Stimulated activated effector memory CD8-positive, alpha-beta T cell treated with anti-CD3 and anti-CD28 coated beads, Interleukin-12 subunit alpha, Interleukin-12 subunit beta, amount 100 ng/mL, for 72 hours (primary cell): ENCODE measurements at regions not wholly inside any gene's neighbourhood (a gene's known extent, or its start where the extent isn't known, plus 50 kb on each side); places are given as distances from the start of the nearest gene placed in this dataset.
"Not testable (repeated sequence)": the region's sequence is repeated elsewhere in the genome, so short reads cannot be mapped to it uniquely, and the experiment has no call there.

Experiments used
- ATAC-seq: fragments of 150-1000 bp; cut with Tn5 transposase; 2 replicates; pipeline ENCODE4 v1.10.0; 2021
- DNase-seq, 2 donors: peaks; one replicate each; pipeline ENCODE4 v3.0.0; 2021 to 2022; ENCODE audit warnings: low spot score in 2 of 2
- H3K27ac Mint-ChIP-seq: one replicate; pipeline ENCODE4 v1.8.0; 2022; ENCODE audit warnings: mild to moderate bottlenecking, mixed read lengths
- H3K36me3 Mint-ChIP-seq: one replicate; pipeline ENCODE4 v1.8.0; 2022; ENCODE audit warnings: mild to moderate bottlenecking, mixed read lengths
- H3K4me1 Mint-ChIP-seq: one replicate; pipeline ENCODE4 v1.8.0; 2022; ENCODE audit warnings: mixed read lengths
- H3K4me3 Mint-ChIP-seq: one replicate; pipeline ENCODE4 v1.8.0; 2022; ENCODE audit warnings: mild to moderate bottlenecking, mixed read lengths
- H3K9me3 Mint-ChIP-seq: one replicate; pipeline ENCODE4 v1.8.0; 2022; ENCODE audit warnings: mixed read lengths

- no peak for ATAC-seq
- no peaks in the 10 kb centered on the region for H3K36me3 Mint-ChIP-seq
- H3K9me3 Mint-ChIP-seq, result peaks cover 15% of the 10 kb centered on the region
- no peaks in the 10 kb centered on the region for H3K4me1 Mint-ChIP-seq
- DNase-seq, result no peak
- H3K27ac Mint-ChIP-seq, result no peak overlapping the region
- H3K4me3 Mint-ChIP-seq, result no peak overlapping the region
These were observed 578.0 kb downstream of the DOK5 start for GRCh38 chr20:55053389-55053788.

- no peak overlapping the region for H3K4me3 Mint-ChIP-seq
- H3K4me1 Mint-ChIP-seq, result no peaks in the 10 kb centered on the region
- DNase-seq (no peak), ATAC-seq (no peak)
- H3K27ac Mint-ChIP-seq, result no peak overlapping the region
- no peaks in the 10 kb centered on the region for H3K36me3 Mint-ChIP-seq
- peaks cover 15% of the 10 kb centered on the region for H3K9me3 Mint-ChIP-seq
These were observed 577.1 kb downstream of the DOK5 start for GRCh38 chr20:55052459-55052858.

GRCh38 chr20:55038684-55039083 lies 563.3 kb downstream of the DOK5 start:
- Mint-ChIP-seq H3K4me3 (no peak overlapping the region), H3K36me3 (no peaks in the 10 kb centered on the region), H3K9me3 (peaks cover 17% of the 10 kb centered on the region), H3K27ac (no peak overlapping the region), H3K4me1 (no peaks in the 10 kb centered on the region)
- DNase-seq, result no peak
- no peak for ATAC-seq

GRCh38 chr20:55031971-55032370 lies 556.6 kb downstream of the DOK5 start:
- Mint-ChIP-seq H3K4me1 (no peaks in the 10 kb centered on the region), H3K36me3 (no peaks in the 10 kb centered on the region), H3K27ac (no peak overlapping the region), H3K9me3 (peaks cover 21% of the 10 kb centered on the region), H3K4me3 (no peak overlapping the region)
- no peak for ATAC-seq
- DNase-seq, result no peak

GRCh38 chr20:55014766-55015165 lies 539.4 kb downstream of the DOK5 start:
- H3K4me3 Mint-ChIP-seq, result no peak overlapping the region
- ATAC-seq, result no peak

DNA sequence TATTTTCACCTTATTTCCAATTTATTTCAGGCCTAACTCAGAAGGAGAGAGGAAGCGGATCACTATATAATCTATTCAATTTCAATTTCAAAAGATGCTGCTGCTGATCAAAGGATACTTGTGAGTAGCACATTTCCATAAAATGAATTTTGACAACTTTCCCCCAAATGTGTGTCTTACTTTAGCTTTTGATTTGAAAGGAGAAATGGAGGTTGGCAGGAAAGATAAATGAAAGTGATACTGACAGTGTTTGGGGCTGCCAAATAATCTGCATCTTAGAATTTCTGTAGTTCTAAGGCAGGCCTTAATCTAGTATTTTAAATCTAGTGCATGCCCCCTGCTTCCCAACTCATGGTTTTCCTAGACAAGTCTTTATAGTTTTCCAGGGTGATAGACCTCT lies 535.4 kb downstream of the DOK5 start:
- no peak overlapping the region for H3K27ac Mint-ChIP-seq
- no peaks in the 10 kb centered on the region for H3K36me3 Mint-ChIP-seq
- peaks cover 6% of the 10 kb centered on the region for H3K9me3 Mint-ChIP-seq
- no peak for DNase-seq
- no peak for ATAC-seq
- H3K4me3 Mint-ChIP-seq, result no peak overlapping the region
- no peaks in the 10 kb centered on the region for H3K4me1 Mint-ChIP-seq

More at GRCh38 chr20:55014766-55015165, 539.4 kb downstream of the DOK5 start:
- no peak for DNase-seq
- Mint-ChIP-seq H3K27ac (no peak overlapping the region), H3K4me1 (no peaks in the 10 kb centered on the region), H3K9me3 (peaks cover 8% of the 10 kb centered on the region), H3K36me3 (no peaks in the 10 kb centered on the region)

GRCh38 chr20:55009066-55009465 lies 533.7 kb downstream of the DOK5 start:
- Mint-ChIP-seq H3K36me3 (no peaks in the 10 kb centered on the region), H3K9me3 (peaks cover 9% of the 10 kb centered on the region), H3K4me3 (no peak overlapping the region), H3K4me1 (no peaks in the 10 kb centered on the region), H3K27ac (no peak overlapping the region)
- DNase-seq, result no peak
- ATAC-seq, result no peak

GRCh38 chr20:55004044-55004443 lies 528.7 kb downstream of the DOK5 start:
- ATAC-seq (no peak), DNase-seq (no peak)
- Mint-ChIP-seq H3K27ac (no peak overlapping the region), H3K4me3 (no peak overlapping the region), H3K36me3 (no peaks in the 10 kb centered on the region), H3K4me1 (no peaks in the 10 kb centered on the region), H3K9me3 (peaks cover 12% of the 10 kb centered on the region)

DNA sequence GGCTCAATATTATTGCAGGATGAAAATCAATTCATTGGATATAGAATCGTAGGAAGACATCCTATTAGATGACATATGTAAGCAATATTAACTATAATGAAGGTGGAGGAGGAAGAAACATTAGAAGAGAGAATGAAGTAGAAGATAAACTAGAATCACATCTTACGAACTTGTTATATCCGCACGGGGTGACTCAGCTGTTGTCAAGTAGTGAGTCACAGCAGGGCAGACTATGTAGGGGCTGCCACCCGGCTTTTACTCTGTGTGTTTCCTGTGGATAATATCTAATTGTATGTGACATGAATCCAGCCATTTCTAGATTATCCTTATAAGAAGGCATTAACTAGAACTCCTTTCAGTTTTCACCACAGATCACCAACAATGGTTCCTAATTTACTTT lies 520.2 kb downstream of the DOK5 start:
- peaks cover 13% of the 10 kb centered on the region for H3K9me3 Mint-ChIP-seq
- ATAC-seq, result no peak
- H3K36me3 Mint-ChIP-seq, result no peaks in the 10 kb centered on the region
- no peaks in the 10 kb centered on the region for H3K4me1 Mint-ChIP-seq
- DNase-seq, result no peak
- no peak overlapping the region for H3K27ac Mint-ChIP-seq
- H3K4me3 Mint-ChIP-seq, result no peak overlapping the region

DNA sequence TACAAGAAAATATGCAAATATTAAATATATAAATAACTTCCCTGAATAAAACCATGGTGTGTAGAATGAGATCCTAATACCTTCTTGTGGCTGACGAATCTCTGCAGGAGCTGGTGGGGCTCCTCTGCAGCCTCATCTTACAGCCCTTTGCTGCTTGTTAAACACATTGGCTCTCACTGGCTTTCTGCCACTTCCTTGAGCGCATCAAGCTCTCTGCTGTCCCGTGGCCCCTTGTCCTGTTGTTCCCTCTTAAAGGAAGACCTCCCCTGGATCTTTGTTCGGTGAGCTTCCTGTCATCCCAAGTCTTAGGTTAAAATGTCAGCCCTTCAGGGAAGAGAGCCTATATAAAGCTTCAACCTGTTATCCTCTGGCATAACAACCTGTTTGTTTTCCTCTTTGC lies 519.6 kb downstream of the DOK5 start:
- no peak for ATAC-seq
- DNase-seq, result no peak
- H3K36me3 Mint-ChIP-seq, result no peaks in the 10 kb centered on the region
- no peak overlapping the region for H3K27ac Mint-ChIP-seq
- no peak overlapping the region for H3K4me3 Mint-ChIP-seq
- H3K9me3 Mint-ChIP-seq, result peaks cover 13% of the 10 kb centered on the region
- H3K4me1 Mint-ChIP-seq, result no peaks in the 10 kb centered on the region

DNA sequence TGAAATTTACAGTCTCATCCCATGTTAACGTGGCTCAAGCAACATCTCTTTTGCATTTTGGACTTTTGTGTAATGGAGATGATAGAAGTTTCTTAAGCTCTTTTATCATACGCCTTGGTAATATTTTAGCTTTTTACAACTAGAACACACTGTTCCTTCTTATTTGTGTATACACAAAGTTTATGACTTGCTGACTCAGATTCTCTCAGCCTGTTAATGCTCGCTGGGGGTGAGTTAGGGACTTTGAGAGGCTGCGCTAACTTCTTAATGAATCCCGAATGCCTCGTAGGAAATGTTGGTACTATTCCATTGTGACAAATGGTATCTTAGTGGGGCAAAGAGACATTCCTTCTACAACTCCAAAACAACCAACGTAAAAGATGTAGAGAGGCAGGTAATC lies 509.7 kb downstream of the DOK5 start:
- DNase-seq (no peak), ATAC-seq (no peak)
- Mint-ChIP-seq H3K9me3 (peaks cover 4% of the 10 kb centered on the region), H3K4me1 (no peaks in the 10 kb centered on the region), H3K36me3 (no peaks in the 10 kb centered on the region), H3K4me3 (no peak overlapping the region), H3K27ac (no peak overlapping the region)

DNA sequence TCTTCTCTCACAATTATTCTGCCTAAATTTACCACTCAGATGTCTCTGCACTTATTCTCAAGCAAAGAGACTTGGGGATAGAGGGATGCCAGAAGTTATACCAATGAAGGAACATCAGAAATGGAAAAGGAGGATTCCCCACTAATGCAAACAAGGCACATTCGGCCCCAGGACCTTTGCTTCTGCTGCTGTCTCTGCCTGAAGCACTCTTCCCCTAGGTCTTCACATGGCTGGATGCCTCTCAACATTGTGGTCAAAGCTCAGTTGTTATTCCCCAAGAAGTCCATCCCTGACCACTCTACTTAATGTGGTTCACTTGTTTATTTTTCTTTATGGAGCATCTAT lies 508.7 kb downstream of the DOK5 start:
- no peak for ATAC-seq
- H3K9me3 Mint-ChIP-seq, result peaks cover 7% of the 10 kb centered on the region
- DNase-seq, result no peak
- no peaks in the 10 kb centered on the region for H3K36me3 Mint-ChIP-seq
- no peaks in the 10 kb centered on the region for H3K4me1 Mint-ChIP-seq
- no peak overlapping the region for H3K27ac Mint-ChIP-seq
- H3K4me3 Mint-ChIP-seq, result no peak overlapping the region

DNA sequence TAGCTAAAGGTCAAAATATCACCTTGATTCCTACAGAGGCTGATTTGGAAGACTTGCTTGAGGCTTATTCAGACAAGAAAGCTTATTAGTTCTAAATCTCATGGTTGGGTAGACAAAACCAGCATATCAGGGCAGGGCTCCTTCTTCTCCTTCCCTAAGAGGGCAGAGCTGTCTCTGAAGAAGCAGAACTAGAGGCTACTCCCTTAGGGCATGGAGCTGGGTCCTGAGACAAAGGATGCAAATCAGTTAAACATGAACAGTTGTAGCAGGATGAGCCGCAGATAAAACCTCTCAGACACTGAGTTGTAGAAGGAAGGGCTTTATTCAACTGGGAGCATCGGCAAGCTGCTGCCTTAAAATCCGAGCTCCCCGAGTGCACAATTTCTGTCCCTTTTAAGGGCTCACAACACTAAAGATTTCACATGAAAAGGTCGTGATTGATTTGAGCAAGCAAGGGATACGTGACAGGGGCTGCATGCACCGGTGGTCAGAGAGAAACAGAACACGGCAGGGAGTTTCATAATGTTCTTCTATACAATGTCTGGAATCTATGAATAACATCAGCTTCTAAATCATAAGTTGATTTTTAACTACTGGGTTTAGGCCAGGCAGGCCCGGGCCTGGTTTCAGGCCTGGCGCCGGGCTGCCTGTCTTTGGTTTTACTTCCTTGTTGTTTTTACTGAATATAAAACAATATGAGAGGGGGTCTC lies 508.2 kb downstream of the DOK5 start:
- not testable (repeated sequence) for H3K27ac Mint-ChIP-seq, DNase-seq, H3K4me1 Mint-ChIP-seq, H3K4me3 Mint-ChIP-seq, H3K9me3 Mint-ChIP-seq, ATAC-seq, H3K36me3 Mint-ChIP-seq

- Mint-ChIP-seq H3K9me3 (peaks cover 7% of the 10 kb centered on the region), H3K4me3 (no peak overlapping the region), H3K4me1 (no peaks in the 10 kb centered on the region), H3K27ac (no peak overlapping the region), H3K36me3 (no peaks in the 10 kb centered on the region)
- DNase-seq (no peak), ATAC-seq (no peak)
These were observed 505.8 kb downstream of the DOK5 start for GRCh38 chr20:54981175-54981574.

DNA sequence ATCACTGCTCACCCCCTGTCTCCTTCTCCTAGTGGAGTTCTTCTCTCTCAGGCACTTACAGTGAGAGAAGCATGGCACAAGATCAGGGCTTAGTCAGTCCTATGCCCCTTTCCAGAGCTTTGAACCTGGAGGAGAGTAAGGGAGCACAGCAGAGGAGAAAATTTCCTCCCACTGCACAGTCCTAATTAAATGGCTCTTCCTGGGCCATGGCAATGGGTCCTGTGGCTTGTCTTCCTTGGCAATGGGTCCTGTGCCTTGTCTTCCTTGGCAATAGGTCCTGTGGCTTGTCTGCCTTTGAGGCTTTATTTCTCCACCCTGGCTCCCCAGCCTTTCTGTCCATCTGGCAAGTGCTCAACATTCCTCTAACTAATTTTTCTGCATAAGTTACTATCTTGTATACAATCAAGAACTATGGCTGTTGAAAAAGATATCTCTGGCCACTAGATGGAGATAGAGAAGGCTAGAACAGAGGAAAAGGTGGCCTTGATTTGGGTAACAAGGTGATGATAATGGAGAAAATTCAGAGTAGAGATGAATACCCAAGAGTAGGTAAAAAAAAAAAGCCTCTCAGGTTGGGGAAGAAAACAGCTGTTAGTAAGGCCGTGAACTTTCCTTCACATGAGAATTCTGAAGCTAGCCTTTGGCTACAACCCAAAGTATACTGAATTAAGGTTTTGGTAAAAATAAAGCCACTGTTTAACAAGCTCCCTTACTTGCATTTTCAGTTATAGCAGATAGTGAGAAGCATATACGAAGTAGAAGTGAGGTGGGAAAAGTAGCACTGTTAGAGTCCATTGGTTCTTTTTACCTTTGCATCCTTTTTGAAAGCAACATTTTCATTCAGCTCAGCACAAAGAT lies 504.9 kb downstream of the DOK5 start:
- no peak overlapping the region for H3K27ac Mint-ChIP-seq
- H3K36me3 Mint-ChIP-seq, result no peaks in the 10 kb centered on the region
- DNase-seq, result no peak

DNA sequence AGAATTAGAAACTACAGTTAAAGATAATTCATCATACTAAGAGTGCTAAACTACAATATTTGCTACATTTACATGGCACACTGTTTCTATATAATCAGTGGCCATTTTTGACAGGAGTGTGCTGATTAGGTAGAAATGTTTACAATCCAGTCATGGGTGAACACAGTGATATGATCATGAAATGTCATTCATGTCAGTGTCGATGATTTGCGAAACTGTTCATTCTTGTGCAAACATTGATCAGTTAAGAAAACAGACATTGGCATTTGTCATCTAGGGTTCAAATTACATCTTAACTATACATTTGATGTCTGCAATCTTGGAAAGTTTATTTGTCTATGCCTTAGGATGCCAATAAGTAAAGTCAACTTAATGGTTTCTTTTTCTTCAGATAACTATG lies 474.9 kb downstream of the DOK5 start:
- Mint-ChIP-seq H3K27ac (no peak overlapping the region), H3K36me3 (no peaks in the 10 kb centered on the region), H3K4me1 (no peaks in the 10 kb centered on the region), H3K4me3 (no peak overlapping the region), H3K9me3 (peaks cover 3% of the 10 kb centered on the region)
- ATAC-seq (no peak), DNase-seq (no peak)

More for the DNA sequence above, 504.9 kb downstream of the DOK5 start:
- peaks cover 7% of the 10 kb centered on the region for H3K9me3 Mint-ChIP-seq
- H3K4me3 Mint-ChIP-seq, result no peak overlapping the region
- H3K4me1 Mint-ChIP-seq, result no peaks in the 10 kb centered on the region
- ATAC-seq, result no peak
